ENCODE measurements at regions not wholly inside any gene's neighbourhood (a gene's known extent, or its start where the extent isn't known, plus 50 kb on each side); places are given as distances from the start of the nearest gene placed in this dataset.

DNA sequence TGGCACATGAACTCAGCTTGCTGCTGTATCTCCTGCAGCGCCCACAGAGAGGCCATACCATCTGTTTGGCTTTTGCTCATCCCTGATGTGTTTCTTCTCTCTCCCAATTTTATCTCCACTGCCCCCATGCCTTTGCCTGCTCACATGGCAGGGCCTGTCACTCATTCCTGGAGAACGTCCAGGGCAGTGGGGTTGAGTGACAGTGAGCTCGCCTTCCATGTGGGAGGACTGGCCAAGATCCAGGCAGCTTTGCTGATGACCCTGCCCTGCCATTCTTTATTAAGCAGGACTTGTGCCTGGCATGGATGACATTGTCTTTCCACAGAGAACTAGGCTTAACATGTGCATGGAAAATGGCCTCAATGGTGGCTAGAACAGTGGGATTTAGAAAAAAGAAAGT lies 230.5 kb upstream of the THSD7B start:
- H4K20me1 ChIP-seq (ENCODE audit: insufficient read depth), result no peaks in the 10 kb centered on the region
- H3K4me3 ChIP-seq, result no peak overlapping the region
- H3K36me3 ChIP-seq (ENCODE audit: low read depth), result no peaks in the 10 kb centered on the region
- no peak for DNase-seq
- H3K79me2 ChIP-seq (ENCODE audit: low read depth), result no peaks in the 10 kb centered on the region
- no peaks in the 10 kb centered on the region for H3K9me3 ChIP-seq (ENCODE audit: insufficient read depth, low read depth)
- intact Hi-C loops (cut with micrococcal nuclease; ENCODE audit: unreplicated experiment), result no loop called here
- POLR2A ChIA-PET (ENCODE audit: unreplicated experiment), result no interaction called here
- no peak overlapping the region for H3K27ac ChIP-seq
- no peak overlapping the region for H2AFZ ChIP-seq
- no peaks in the 10 kb centered on the region for H3K27me3 ChIP-seq (ENCODE audit: insufficient read depth, low read depth)
- H3F3A ChIP-seq (ENCODE audit: insufficient read depth, low read depth), result no peaks in the 10 kb centered on the region
- no TSS peak for BruUV-seq (replicated peaks)
- H3K4me1 ChIP-seq (replicated peaks; ENCODE audit: insufficient read depth), result no peaks in the 10 kb centered on the region
- no peak overlapping the region for H3K4me2 ChIP-seq
- no peak for TF ChIP-seq EZH2 (IDR thresholded peaks at IDR 0.05; ENCODE audit: low read depth)
- TF ChIP-seq, protein P1, sequence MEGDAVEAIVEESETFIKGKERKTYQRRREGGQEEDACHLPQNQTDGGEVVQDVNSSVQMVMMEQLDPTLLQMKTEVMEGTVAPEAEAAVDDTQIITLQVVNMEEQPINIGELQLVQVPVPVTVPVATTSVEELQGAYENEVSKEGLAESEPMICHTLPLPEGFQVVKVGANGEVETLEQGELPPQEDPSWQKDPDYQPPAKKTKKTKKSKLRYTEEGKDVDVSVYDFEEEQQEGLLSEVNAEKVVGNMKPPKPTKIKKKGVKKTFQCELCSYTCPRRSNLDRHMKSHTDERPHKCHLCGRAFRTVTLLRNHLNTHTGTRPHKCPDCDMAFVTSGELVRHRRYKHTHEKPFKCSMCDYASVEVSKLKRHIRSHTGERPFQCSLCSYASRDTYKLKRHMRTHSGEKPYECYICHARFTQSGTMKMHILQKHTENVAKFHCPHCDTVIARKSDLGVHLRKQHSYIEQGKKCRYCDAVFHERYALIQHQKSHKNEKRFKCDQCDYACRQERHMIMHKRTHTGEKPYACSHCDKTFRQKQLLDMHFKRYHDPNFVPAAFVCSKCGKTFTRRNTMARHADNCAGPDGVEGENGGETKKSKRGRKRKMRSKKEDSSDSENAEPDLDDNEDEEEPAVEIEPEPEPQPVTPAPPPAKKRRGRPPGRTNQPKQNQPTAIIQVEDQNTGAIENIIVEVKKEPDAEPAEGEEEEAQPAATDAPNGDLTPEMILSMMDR (conservative IDR thresholded peaks at IDR 0.05), result no peak
- CTCF ChIA-PET, result no interaction called here
- no peaks in the 10 kb centered on the region for H3K9me2 ChIP-seq (ENCODE audit: insufficient read depth)

DNA sequence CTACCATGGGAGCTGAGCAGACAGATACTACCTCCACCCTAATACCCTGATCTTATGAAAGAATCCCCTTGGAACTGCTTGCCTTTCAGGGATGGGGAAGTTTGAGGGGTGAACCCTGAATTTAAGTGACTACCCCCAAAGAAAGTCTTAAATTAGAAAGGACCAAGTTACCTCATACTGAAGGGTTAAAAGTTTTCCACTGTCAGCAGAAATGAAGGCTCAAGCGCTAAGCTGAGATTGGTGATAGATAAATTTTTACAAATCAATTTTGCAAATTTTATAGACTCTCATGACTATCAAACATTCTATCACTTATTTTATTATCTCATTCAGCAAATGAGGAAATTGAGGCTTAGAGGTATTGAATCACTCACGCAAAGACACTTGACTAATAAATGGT lies 233.2 kb upstream of the THSD7B start:
- POLR2A ChIA-PET (ENCODE audit: unreplicated experiment), result no interaction called here
- BruUV-seq (replicated peaks), result no TSS peak

DNA sequence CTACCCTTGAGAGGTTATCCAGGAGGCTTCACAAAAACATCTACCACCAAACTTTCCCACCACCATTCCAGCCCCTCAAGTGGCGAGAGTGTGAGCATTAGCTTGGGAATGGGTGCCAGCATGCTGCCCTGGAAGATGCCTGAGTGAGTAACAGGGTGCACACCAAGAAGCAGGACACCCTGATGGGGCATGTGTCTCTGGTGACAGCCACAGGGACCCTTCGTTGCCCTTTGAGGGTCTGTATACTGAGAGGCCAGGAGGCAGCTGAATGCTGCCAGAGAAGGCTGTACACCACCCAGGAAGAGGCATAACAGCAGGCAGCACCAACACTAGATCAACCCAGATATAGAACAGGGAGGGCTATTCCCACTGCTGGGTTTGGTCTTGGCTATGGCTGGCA lies 233.6 kb upstream of the THSD7B start:
- ChIA-PET CTCF (no interaction called here), POLR2A (ENCODE audit: unreplicated experiment) (no interaction called here)
- TF ChIP-seq, protein P1 (conservative IDR thresholded peaks at IDR 0.05), result no peak
- TF ChIP-seq EZH2 (IDR thresholded peaks at IDR 0.05; ENCODE audit: low read depth), result no peak

More for the DNA sequence above, 233.2 kb upstream of the THSD7B start:
- no peak for TF ChIP-seq EZH2 (IDR thresholded peaks at IDR 0.05; ENCODE audit: low read depth)
- TF ChIP-seq, protein P1 (conservative IDR thresholded peaks at IDR 0.05), result no peak
- H2AFZ ChIP-seq, result no peak overlapping the region
- no peak overlapping the region for H3K4me2 ChIP-seq
- intact Hi-C loops (cut with micrococcal nuclease; ENCODE audit: unreplicated experiment), result no loop called here
- no peak overlapping the region for H3K27ac ChIP-seq
- no peaks in the 10 kb centered on the region for H3F3A ChIP-seq (ENCODE audit: insufficient read depth, low read depth)
- no peak overlapping the region for H3K4me3 ChIP-seq
- no peaks in the 10 kb centered on the region for H3K4me1 ChIP-seq (replicated peaks; ENCODE audit: insufficient read depth)
- CTCF ChIA-PET, result no interaction called here
- H3K9me2 ChIP-seq (ENCODE audit: insufficient read depth), result no peaks in the 10 kb centered on the region
- DNase-seq, result no peak
- H3K27me3 ChIP-seq (ENCODE audit: insufficient read depth, low read depth), result no peaks in the 10 kb centered on the region
- no peaks in the 10 kb centered on the region for H4K20me1 ChIP-seq (ENCODE audit: insufficient read depth)
- no peaks in the 10 kb centered on the region for H3K9me3 ChIP-seq (ENCODE audit: insufficient read depth, low read depth)
- no peaks in the 10 kb centered on the region for H3K36me3 ChIP-seq (ENCODE audit: low read depth)
- no peaks in the 10 kb centered on the region for H3K79me2 ChIP-seq (ENCODE audit: low read depth)

More for the DNA sequence above, 233.6 kb upstream of the THSD7B start:
- DNase-seq, result no peak
- Histone ChIP-seq H3K79me2 (ENCODE audit: low read depth) (no peaks in the 10 kb centered on the region), H3K9me2 (ENCODE audit: insufficient read depth) (no peaks in the 10 kb centered on the region), H3K27me3 (ENCODE audit: insufficient read depth, low read depth) (no peaks in the 10 kb centered on the region), H2AFZ (no peak overlapping the region), H3K9me3 (ENCODE audit: insufficient read depth, low read depth) (no peaks in the 10 kb centered on the region), H3K4me3 (no peak overlapping the region), H3K27ac (no peak overlapping the region), H3K36me3 (ENCODE audit: low read depth) (no peaks in the 10 kb centered on the region), H4K20me1 (ENCODE audit: insufficient read depth) (no peaks in the 10 kb centered on the region), H3F3A (ENCODE audit: insufficient read depth, low read depth) (no peaks in the 10 kb centered on the region), H3K4me1 (replicated peaks; ENCODE audit: insufficient read depth) (no peaks in the 10 kb centered on the region), H3K4me2 (no peak overlapping the region)
- intact Hi-C loops (cut with micrococcal nuclease; ENCODE audit: unreplicated experiment), result no loop called here
- no TSS peak for BruUV-seq (replicated peaks)
